ENCODE measurements at regions not wholly inside any gene's neighbourhood (a gene's known extent, or its start where the extent isn't known, plus 50 kb on each side); places are given as distances from the start of the nearest gene placed in this dataset.

GRCh38 chrX:1031521-1032430, 180.7 kb downstream of the CRLF2 start:
- Mint-ChIP-seq H3K36me3 (ENCODE audit: low read depth, unreplicated experiment) (peaks cover 17% of the 10 kb centered on the region), H3K9me3 (ENCODE audit: unreplicated experiment) (peaks cover 61% of the 10 kb centered on the region)
- DNase-seq (ENCODE audit: low spot score) = no peak

GRCh38 chrX:1029494-1029893, 183.0 kb downstream of the CRLF2 start:
- DNase-seq (ENCODE audit: low spot score) = no peak
- Mint-ChIP-seq H3K27me3 (ENCODE audit: unreplicated experiment) (peaks cover 7% of the 10 kb centered on the region), H3K4me1 (ENCODE audit: unreplicated experiment) (no peaks in the 10 kb centered on the region), H3K27ac (ENCODE audit: unreplicated experiment) (no peak overlapping the region), H3K9me3 (ENCODE audit: unreplicated experiment) (peaks cover 46% of the 10 kb centered on the region), H3K4me3 (ENCODE audit: unreplicated experiment) (no peak overlapping the region), H3K36me3 (ENCODE audit: low read depth, unreplicated experiment) (peaks cover 12% of the 10 kb centered on the region)
- TF ChIP-seq CTCF (IDR thresholded peaks at IDR 0.05; ENCODE audit: unreplicated experiment) = no peak

More at GRCh38 chrX:1031521-1032430, 180.7 kb downstream of the CRLF2 start:
- Mint-ChIP-seq H3K4me1 (ENCODE audit: unreplicated experiment) (no peaks in the 10 kb centered on the region), H3K4me3 (ENCODE audit: unreplicated experiment) (no peak overlapping the region), H3K27ac (ENCODE audit: unreplicated experiment) (no peak overlapping the region), H3K27me3 (ENCODE audit: unreplicated experiment) (peaks cover 12% of the 10 kb centered on the region)
- TF ChIP-seq CTCF (IDR thresholded peaks at IDR 0.05; ENCODE audit: unreplicated experiment) = no peak

GRCh38 chrX:1027680-1028079, 184.8 kb downstream of the CRLF2 start:
- DNase-seq (ENCODE audit: low spot score) = no peak
- H3K4me1 Mint-ChIP-seq (ENCODE audit: unreplicated experiment) = no peaks in the 10 kb centered on the region
- H3K27me3 Mint-ChIP-seq (ENCODE audit: unreplicated experiment) = peaks cover 8% of the 10 kb centered on the region
- H3K27ac Mint-ChIP-seq (ENCODE audit: unreplicated experiment) = no peak overlapping the region
- TF ChIP-seq CTCF (IDR thresholded peaks at IDR 0.05; ENCODE audit: unreplicated experiment) = no peak
- no peak overlapping the region for H3K4me3 Mint-ChIP-seq (ENCODE audit: unreplicated experiment)
- H3K9me3 Mint-ChIP-seq (ENCODE audit: unreplicated experiment) = peaks cover 45% of the 10 kb centered on the region
- H3K36me3 Mint-ChIP-seq (ENCODE audit: low read depth, unreplicated experiment) = peaks cover 8% of the 10 kb centered on the region

GRCh38 chrX:1027133-1027532, 185.3 kb downstream of the CRLF2 start:
- Mint-ChIP-seq H3K27me3 (ENCODE audit: unreplicated experiment) (peaks cover 8% of the 10 kb centered on the region), H3K4me3 (ENCODE audit: unreplicated experiment) (no peak overlapping the region), H3K4me1 (ENCODE audit: unreplicated experiment) (no peaks in the 10 kb centered on the region), H3K27ac (ENCODE audit: unreplicated experiment) (no peak overlapping the region), H3K9me3 (ENCODE audit: unreplicated experiment) (peaks cover 40% of the 10 kb centered on the region), H3K36me3 (ENCODE audit: low read depth, unreplicated experiment) (peaks cover 5% of the 10 kb centered on the region)
- TF ChIP-seq CTCF (IDR thresholded peaks at IDR 0.05; ENCODE audit: unreplicated experiment) = no peak
- DNase-seq (ENCODE audit: low spot score) = no peak

Data from endothelial cell (in vitro differentiated cells).